HG03196 (cell line): ENCODE measurements at regions not wholly inside any gene's neighbourhood (a gene's known extent, or its start where the extent isn't known, plus 50 kb on each side); places are given as distances from the start of the nearest gene placed in this dataset.

Source experiments
- ATAC-seq: cut with Tn5 transposase; IDR thresholded peaks from one replicate; pipeline ENCODE4 v1.9.1; 2021; ENCODE audit not compliant: unreplicated experiment

DNA sequence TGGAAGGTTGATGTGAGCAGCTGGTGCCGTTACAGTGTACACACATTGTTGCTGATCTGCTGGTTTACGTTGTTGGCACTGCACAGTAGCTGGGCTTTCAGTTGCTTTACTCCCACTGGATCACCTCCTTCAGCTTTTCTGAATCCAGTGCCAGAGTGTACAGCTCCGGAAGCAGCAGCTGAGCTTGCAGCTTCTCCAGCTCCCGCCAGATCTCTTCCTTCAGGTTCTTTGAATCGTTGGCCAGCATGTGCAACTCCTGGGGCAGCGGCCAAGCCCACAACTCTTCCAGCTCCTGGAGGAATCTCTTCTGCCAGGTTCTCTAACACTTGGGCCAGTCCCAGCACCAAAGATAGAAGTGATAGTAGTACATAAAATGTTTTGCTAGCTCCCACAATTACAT is 149.7 kb upstream of the RRP15 start:
- ATAC-seq, result no peak

DNA sequence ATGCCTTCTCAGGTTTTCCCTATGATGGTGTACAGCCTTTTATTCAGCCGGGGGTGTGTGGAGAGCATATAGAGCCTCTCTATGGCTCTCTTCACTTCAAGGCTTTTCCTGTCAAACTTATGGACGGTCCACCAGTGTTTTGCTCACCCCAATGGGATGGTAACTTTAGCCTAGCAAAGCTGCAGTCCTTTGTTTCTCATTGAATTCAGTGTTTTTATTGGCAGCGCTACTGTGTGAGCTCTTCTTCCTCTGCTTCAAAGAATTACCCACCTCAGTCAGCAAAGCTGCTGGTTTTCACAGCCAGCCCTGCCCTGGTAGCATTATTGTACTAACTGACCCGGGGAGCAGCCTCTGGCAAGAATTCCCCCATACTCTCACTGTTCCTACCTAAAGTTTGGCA is 145.3 kb upstream of the RRP15 start:
- no peak for ATAC-seq

DNA sequence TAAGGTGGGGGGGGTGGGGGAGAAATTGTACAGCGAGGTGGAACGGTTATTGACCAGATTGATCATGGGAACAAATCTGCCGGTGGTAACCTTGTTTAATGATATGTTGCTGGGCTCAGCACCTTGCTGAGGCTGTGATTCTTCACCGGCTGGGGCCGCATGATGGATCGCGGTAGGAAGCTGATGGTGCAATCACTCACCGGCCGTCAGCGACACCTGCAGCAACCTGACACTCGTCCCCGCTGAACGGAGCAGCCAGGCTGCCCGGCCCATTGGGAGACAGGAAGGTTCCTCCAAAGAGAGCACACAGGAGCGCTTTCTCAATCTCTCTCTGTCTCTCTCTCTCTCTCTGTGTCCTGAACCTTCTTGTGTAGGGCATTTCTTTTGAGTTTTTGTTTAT is 128.5 kb upstream of the RRP15 start:
- ATAC-seq, result no peak

DNA sequence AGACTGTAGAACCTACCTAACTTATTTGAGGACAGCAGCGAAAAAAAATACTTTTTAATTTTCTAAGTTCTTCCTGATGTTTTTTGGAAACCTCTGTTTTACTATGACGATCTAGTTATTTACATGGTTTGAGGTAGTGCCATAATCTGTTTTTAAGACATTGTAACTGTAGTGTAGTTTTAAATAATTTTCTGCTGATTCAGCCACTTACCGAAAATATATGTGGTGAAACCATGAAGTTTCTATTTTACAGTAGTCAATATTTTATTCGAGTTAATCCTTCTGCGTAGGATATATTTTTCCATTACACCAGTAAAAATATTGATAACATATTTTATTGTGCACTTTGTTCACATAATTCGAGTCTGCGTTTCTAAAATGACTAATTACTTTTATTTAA is 121.7 kb upstream of the RRP15 start:
- no peak for ATAC-seq

DNA sequence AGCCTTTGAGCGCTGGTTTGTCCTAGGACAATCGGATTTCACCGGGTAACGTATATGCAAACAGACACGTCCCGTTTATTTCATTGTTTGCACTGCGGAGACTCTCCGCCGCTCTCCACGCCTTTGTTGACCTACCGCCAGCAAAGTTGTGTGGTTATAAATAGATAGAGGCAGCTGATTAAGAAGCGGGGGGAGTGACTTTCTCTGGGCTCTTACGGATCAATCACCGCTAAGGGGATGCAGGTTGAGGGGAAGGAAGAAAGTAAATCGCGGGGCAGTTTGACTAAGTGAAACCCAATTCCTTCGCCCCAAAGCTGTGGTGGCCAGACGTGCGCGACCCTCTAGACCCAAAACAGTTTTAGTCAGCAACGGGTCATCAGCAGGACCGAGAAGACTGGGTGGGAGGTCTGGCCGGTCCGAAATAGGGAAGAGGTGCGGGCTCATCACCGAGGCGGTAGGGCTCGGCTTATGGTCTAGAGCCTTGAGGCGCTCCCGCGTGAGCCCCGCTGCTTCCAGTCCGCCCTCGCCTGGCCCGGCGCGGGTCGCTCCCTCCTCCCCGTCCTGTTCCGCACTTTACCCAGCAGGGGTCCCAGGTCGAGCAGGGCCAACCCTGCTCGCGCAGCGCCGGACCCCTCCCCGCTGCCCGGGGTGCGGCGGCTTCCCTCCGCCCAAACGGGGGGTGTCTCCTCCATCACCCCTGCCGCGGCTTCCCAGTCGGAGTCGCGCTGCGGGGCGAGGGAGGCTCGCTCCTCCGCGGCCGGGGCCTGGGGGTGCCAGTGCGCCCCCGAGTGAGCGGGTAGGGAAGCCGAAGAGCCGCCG is 120.8 kb upstream of the RRP15 start:
- ATAC-seq, result peak; percentile 45

DNA sequence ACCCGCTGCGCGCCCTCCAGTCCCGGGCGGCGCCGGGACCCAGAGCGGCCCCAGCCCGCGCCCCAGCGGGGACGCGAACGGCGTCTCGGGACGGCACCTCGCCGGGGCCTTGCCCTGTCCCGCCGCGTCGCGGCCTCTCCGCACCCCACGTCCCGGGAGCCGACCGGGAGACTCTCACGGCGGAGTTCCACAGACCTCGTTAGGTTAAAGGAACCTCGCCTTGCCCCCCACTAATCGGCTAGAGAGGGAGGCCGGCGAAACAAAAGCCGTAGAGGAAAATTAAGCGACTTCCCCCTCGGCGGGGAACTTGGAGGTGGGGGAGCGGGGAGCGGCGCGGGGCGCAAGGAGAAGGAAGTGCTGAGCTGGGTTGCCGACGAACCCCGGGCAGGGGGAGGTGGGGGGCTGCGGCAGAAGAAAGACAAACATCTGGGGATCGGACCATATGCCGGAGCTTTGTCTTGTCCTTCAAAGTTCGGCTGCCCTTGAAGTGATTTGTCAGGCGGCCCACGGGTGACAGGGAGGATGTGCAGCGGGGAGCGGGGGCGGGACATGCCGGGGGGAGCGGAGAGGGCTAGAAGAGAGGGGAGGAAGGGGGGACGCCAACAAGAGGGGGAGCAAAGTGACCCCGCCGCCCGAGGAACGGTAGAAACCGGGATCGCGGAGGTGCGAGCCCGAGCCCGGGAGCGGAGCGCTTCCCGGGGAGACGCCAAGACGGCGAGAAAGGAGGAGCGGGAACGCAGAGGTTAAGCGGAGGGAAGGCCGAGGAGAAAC is 120.0 kb upstream of the RRP15 start:
- ATAC-seq, result peak; percentile 38

DNA sequence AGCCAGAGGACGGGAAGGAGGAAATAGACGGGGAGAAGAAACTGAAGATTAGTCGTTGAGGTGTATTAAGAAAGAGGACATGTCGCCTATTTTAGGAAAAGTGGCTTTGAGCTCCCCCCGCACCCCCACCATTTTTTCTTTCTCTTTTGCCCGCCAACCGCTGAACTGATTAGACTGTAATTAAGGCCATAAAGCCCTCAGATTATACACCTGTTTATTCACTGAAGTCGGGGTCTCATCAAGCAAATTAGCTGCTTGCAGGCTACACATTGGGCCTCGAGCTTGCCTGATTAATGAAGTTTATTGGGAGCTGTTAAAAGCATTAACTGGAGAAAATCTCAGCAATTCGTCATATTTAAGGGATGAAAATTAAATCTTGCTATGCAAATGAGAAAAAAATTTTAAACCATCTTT is 119.4 kb upstream of the RRP15 start:
- no peak for ATAC-seq

DNA sequence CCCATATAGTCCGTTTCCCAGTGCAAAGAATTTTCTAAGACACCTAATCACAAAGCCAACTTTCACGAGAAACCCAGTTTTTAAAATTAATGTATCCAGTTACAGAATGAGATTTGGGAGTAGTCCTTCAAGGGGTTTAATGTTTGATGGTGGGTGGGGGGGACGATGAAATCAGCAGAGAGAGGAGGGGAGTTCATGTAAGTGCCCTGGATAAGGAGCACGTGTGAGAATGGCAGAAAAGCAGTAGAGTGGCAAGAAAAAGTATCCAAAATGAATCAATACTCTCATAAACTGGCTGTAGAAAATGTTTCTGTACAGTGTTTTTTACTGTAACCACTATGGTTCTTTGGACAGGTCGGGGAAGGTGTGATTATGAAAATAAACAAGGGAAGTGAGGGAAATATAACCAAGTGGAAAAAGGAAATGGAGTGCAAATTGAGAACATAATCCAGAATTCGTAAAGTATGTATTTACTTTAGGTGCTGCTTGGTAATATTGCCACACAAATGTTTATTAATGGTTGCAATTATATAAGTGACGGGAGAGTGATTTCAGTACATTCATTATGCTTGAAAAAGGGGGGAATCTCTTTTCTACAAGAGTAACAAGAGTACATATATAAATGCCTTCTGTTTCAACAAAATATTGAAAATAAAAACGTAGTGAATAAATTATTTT is 118.7 kb upstream of the RRP15 start:
- no peak for ATAC-seq

DNA sequence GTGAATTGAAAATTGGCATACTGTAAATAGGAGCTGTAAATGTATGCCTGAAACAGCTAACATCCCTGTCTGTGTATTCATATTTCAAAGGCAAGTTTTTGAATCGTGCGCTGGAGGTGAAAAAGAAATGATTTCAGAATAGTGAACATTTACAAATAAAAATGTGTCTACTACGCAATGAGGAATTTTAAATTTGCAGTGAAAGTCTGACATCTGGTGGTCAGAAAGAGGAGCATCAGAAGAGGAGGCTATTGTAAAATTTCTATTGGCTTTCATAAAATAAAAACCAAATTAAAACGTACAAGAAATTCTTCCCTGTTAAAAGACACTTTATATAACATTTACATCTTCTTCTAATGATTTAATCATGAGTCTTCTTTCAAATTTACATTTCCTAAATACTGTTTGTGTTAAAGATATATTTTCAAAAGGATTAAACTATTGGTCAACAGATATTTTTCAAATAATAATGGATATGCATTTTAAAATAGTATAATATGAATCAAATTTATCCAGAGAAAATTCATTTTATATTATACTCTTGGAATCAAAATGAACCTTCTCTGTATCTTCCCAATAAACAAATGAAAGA is 113.7 kb upstream of the RRP15 start:
- ATAC-seq, result no peak

DNA sequence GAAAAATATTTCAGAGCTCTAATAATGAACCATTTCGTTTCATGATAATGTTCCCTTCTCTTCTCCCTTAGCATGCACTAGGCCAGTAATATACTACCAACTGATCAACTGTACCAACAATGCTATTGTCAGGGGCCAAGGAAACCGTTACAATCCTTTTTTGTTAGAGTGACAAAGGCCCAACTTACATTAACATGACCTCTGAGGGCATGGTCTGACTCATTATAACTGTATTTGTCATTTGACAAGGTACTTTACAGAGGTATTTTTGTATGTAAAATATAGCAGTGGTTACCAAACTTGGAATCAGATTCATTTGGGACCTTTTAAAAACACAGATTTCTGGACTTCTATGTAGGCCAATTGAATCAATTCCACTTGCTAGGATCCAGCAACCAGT is 102.6 kb upstream of the RRP15 start:
- ATAC-seq, result no peak

DNA sequence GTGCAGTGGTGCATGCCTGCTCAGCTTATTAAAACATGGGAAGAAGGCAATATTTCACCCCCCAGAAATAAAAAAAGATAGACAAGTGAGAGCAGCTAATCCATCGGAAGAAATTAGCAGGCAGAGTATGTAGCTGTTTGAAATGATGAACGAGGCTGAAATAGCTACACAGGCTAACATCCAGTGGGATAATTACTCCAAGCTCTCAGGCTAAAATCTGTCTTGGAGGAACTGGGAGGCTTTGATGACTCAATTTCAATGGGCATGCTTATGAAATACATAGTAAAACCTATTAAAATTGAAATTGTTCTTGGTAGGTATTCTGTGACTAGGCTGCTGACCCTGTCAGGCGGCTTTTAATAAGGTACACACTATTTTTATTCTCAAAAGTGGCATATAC is 84.1 kb upstream of the RRP15 start:
- ATAC-seq, result no peak

DNA sequence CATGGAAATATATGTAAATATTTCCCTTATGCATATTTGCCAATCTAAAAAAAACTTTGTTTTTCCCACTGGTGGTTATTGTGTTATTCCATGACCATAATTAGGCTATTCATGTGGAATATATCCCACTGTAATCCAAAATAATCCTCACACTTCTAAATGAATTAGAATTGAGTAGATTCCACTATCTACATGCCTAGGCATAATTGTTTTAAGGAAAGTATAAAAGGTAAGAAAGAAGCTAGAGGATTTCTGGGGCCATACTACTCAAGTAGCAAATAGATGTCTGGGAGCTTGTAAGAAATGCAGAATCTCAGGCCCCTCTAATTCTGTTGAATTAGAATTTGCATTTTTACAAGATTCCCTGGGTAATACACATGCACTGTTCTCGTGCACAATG is 83.5 kb upstream of the RRP15 start:
- no peak for ATAC-seq

DNA sequence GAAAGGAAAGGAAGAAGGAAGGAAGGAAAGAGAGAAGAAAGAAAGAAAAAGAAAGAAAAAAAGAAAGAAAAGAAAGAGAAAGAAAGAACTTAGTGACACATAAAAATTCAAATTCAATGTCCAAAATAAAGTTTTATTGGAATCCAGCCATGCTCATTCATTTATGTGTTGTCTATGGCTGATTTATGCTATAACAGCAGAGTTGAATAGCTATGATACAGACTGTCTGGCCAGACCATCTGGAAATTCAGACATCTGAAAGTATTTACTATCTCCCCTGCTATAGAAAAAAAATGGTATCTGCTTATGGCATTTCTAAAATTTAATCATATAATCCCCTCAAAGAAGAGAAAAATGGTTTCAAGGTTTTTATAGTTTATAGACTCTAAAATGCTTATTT is 79.4 kb upstream of the RRP15 start:
- ATAC-seq, result no peak

DNA sequence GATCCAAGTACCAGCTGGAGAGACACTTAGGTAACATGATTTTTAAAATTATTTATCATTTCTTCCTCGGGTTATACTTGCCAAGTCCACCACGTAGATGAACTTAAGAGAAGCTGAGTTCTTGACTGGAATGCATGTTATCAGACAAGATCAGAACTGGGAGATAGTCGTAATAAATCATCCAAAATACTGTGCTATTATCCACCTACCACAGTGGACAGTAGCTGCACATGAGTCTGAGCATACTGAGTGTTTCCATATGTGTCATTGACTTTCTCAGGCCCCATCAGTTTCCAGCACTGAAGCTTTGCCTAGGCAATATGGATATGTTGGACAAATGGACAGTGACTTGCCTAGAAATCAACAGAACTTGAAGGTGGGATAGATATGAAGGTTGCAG is 77.9 kb upstream of the RRP15 start:
- ATAC-seq, result no peak

DNA sequence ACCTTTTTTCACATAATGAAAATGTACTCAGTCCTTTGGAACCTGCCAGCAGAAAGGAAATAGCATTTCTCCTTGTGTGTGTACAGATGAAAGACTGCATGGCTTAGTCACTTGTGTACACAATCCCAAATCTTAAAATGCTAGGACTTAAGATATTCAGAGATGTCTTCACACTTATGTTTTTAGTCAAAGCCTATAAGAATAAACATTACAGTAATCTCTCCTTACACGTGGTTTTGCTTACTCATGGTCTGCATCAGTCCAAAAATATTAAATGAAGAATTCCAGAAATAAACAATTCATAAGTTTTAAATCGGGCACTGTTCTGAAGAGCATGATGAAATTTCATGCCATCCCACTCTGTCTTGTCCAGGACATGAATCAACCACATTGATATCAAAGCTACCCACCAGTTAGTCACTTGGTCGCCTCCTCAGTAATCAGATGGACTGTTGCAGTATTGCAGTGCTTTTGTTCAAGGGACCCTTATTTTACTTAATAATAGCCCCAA is 75.7 kb upstream of the RRP15 start:
- no peak for ATAC-seq

DNA sequence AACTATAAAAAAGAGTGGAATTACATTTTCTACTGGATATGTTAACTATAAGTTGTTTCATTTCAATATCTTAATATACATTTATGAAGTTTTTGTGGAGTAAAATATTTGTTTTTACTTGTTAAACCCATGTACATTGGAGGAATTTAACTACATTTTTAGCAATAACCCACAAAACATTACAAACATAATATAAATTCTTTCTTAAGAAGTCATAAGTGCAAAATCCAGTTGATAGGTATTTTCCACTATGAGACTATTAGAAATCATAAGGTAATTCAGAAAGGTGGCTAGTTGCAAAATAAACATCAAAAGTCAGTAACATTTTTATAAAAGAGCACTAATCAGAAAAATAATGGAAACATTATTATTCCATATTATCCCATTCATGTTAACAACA is 73.9 kb upstream of the RRP15 start:
- ATAC-seq, result no peak

DNA sequence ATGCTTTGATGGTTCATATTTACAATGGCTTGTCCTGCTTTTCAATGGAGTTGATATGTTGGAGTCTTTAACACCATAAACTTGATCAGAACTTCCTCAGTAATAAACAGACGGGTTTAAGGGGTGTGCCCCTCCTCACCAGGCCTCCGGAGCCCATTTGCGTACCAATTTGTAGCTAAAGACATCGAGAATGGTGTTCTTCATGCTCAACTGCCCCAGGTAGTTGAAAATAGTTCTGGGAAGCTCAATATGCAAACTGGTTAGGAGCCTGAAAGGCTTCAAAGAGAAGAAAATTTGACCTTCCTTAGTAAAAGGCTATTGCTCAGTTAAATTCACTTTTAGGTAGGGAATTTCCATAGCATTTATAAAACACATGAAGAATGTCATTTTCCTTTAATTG is 68.1 kb upstream of the RRP15 start:
- no peak for ATAC-seq

DNA sequence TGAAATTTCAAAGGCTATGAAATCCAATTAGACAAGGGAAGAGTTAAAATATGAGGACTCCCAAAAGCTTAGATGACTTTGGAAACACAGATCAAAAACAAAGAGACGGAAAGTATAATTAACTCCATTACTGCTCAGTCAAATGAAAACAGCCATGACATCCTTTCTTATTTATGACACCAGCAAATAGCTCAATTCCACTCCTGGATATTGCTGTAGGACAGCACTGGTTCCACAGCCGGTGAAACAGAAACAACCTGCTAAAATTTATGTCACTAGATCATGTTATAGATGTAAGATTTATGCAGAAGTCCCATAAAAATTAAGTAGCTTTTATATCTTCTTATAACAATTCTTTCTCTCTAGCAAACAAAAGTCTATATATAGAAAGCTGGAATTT is 65.6 kb upstream of the RRP15 start:
- ATAC-seq, result no peak

DNA sequence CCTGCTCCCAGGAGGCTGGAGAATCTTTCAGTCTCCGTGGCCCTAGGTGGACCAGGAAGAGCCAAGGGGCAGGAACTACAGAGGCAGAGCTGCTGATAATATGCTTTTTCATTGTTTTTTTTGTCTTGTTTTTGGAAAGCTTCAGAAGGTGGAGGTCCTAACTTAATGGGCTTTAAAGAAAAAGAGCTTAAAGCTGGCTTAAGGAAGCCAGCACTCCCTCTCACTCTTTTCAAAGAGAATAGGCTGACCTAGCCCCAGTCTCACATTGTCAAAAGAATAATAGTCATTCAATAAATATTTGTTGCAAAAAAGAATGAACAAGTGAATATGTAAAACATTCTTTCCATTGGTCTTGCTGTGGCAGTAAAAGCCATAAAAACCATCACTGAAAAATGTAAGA is 61.0 kb upstream of the RRP15 start:
- ATAC-seq, result no peak

DNA sequence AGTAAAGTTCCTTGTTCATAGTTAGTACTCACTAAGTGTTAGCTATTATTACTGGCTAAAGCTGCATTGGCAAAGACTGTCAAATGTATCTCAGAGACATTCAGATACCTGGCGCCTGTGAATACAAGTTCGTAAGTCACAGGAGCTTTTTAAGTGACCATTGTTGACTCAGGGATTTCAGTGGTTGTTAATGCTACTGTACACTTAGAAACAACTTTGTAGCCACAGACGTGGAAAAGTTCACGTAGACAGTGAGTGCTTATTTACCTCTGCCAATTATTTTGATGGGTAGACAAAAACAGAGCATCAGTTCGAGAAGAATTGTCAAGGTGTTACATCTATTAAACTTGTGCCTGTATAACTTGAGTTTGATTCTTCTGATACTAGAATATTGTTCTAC is 59.1 kb upstream of the RRP15 start:
- ATAC-seq, result no peak
